ENCODE measurements at regions not wholly inside any gene's neighbourhood (a gene's known extent, or its start where the extent isn't known, plus 50 kb on each side); places are given as distances from the start of the nearest gene placed in this dataset.
"Not testable (repeated sequence)": the region's sequence is repeated elsewhere in the genome, so short reads cannot be mapped to it uniquely, and the experiment has no call there.

DNA sequence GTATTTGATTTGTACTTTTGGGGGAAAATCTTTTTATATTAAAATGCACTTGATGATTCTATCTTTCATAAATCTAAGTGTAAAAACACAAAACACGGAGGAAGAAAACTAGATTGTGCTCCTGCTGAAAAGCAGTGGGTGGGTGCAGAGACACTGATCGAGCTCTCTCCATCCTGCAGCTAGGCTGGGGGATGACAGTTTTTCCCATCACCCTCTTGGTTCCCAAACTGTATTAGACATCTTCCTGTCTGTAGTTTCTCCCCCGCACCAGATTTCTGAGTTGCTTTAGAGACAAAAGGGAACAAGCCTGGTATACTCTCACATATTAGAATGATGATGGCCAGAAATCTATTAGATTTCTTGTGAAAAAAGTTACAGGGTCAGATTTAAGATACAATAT is 99.6 kb downstream of the FAM114A2 start:
- no peak for DNase-seq

DNA sequence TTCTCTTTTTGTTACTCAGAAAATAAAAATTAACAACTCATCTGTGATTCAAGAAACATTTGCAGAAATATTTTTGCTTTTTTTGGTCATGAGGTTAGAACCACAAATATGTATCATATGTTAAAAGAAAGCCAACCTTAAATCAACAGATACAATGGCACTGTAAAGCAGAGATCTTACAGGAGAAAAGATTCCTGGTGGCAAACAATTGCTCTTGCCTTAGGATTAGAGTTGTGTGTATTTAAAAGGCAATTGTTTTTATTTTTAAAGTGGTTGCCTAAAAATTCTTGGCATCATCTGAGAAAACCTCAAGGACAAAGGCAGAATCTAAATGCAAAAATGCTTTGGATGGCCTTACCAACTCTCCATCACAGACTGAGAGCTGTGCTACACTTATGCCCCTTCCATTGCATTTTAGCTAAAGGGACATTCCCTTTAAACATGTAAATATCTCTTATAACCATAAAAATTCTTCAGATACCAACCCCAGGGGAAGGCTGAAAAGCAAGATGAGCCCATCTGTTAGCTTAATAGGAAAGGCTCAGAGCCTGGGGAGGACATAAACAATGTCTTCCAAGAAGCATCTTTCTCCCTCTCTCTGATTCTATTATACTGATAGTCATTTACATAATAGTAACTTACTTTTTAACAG is 100.4 kb downstream of the FAM114A2 start:
- no peak for DNase-seq

DNA sequence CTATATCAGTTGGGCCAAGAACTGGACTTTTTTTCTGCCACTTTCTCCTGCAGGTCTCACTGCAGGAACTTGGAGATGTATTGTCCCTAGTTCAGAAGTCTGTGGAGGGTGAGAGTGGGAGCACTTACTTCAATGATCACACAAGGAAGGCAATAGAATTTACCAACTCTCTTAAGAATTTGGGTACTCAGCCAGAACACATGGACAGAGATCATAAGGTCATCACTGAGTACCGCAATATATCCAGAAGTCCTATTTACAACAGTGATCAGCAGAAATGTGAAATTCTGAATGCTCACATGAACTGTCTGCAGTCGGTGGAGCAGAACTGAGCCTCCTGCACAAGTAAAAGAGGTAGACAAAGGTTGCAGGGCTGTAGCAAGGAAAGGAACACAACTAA is 101.0 kb downstream of the FAM114A2 start:
- DNase-seq = no peak

DNA sequence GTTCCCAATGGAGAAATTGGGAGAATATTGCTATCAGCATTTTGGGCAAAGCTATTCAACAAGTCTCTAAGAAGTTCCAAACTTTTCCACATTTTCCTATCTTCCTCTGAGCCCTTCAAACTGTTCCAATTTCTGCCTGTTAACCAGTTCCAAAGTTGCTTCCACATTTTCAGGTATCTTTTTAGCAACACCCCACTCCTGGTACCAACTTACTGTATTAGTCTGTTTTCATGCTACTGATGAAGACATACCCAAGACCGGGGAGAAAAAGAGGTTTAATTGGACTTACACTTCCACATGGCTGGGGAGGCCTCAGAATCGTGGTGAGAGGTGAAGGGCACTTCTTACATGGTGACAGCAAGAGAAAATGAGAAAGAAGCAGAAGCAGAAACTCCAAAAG is 103.6 kb downstream of the FAM114A2 start:
- not testable (repeated sequence) for DNase-seq

DNA sequence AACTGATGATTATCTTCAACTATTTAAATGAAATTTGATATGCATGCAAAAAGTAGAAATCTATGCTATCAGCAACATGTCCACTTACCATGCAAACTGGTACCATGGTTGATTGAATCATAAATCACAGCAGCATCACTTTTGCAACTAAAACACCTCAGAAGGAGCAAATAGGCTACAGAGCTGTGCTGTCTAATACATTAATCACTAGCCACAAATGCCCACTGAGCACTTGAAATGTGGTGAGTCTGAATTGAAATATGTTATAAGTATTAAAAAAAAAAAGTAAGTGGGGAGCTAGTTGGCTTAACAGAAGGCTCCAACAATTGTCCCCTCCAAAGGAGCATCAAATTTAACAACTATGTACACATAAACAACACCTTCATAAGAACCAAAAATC is 112.5 kb downstream of the FAM114A2 start:
- no peak for DNase-seq

DNA sequence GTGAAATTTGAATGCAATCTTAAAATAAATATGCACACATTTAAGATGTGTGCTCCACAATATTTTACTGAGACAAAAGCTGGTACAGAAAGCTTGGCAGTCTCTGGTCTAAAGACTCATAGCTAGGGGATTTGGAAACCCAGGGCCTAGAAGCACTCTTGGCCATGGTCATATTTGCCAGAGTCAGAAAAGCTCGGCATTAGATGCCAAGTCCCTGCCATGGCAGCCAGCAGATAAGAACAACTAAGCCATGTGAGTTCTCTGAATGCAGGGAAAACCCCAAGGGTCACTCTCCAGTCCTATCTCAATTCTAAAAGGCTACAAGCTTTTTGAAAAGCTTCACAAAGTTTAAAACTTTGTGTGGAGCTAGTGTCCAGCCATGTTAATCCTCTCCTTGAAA is 119.5 kb downstream of the FAM114A2 start:
- no peak for DNase-seq

DNA sequence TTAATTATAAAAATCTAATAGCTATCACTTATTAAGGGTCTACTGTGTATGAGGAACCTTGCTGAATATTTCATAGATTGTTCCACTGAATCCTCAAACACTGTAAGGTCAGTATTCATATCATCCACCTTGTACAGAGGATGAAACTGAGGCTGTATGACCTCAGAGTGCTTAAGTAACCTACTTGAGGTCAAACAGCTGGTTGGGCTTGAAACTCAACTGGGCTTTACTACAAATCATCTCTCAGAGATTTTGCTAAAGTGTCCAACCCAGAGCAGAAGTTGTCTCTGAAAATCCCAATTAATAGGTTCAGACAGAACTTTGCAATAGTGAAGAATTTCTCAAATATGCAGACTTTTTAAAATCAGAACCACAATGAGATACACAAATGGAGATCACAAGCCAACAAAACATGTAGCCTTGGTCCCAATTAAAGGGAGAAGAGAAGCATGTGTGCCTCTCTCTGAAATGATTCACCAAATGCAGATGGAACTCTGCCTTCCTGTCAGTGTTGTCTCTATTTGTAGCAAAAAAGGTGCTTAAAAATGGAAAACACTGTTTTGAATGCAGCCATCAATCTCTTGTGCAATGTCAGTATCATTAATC is 131.4 kb downstream of the FAM114A2 start:
- no peak for DNase-seq

DNA sequence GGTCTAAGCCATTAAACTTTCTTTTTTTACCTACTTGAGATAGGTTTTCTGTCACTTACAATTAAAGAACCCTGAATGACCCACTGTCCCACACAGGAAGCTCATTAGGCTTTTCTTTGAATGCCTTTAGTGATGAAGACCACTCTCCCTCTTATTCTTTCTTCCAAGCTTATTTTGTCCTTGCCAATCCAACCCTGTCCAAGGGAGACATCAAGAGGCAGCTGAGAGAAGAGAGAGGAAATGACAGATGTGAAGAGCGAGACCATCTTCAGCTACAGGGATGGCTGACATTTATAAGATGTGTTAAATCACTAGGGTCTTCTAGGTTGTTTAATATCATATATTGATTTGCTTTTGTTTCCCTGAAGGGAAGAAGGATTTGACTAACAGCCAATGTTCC is 133.5 kb downstream of the FAM114A2 start:
- no peak for DNase-seq

DNA sequence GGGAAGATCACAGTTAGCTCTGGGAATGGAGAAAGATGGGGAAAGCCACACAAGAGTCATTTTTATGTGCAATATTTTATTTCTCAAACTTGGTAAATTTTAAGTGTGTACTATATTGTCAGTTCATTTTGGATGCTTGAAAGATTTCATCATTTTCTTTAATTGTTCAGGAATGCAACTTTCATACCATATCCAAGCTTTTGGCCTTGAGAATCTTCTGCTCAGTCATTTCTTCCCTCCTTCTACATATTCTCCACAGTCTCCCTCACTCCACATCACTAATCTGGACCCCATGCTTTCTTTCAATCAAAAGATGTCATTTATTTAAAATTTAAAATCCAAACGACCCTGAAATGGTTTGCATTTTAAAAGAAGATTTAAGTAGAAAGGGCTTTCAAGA is 135.4 kb downstream of the FAM114A2 start:
- DNase-seq = no peak

DNA sequence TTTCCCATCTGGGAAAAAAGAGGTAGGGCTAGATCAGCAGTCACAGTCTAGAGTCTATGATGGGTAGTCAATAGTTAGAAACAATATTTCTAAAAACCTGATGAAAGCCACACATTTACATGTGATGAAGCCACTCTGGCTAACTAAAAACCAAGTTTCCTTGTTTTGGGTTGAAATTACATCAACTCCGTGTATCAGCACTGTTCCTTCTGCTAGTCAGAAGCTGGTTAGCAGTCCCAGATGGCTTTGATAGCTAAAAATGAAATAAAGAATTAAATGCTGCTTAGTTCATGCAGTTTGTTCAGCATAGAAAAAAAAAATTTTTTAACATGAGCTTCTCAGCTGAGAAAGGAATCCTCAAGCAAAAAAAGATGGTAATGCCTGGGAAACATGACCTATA is 136.7 kb downstream of the FAM114A2 start:
- no peak for DNase-seq

DNA sequence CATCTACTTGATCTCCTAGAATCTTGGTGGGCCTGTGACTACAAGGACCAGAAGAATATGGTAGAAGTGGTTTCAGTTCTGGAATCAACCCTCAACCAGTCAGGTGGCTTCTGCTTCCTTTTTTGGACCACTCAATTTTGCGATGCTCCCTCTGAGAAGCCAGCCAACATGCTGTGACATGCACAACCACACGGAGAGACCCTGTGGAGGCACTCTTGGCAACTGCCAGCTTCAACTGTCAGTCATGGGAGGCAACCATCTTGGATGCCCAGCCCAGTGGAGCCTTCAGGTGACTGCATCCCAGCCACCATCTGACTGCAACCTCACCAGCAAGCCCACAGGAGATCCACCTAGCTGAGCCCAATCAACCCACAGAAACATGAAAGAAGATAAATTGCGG is 137.3 kb downstream of the FAM114A2 start:
- no peak for DNase-seq

DNA sequence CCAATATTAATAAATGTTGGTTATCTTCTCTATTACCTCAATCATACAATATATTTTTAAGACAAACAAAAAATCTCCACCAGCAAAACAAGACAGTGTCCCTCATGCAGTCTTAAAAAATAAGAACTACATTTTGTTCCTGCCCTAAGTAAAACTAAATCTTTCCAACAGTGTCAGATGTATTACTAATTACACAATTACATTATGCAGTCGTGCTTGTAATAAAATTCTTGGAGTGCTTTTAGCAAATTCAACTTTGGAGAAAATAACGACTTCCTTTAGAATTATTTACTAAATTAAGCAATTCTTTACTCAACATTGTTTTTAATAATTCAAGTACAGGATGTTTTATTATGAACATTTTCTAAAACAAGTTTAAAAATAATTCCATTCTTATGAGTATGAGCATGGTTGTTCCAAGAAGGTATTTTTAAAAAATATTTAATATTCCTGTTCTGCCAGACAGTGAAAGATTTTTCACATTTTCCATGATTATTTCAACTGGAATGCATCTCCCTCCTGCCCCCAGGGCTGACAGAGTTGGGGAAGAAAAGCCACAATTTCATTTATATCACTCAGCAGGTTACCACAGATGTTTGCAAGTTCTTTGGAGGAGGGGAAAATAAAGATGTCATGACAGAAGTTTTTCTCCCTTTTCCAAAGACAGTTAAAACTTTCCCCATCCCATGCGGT is 137.9 kb downstream of the FAM114A2 start:
- DNase-seq = no peak

DNA sequence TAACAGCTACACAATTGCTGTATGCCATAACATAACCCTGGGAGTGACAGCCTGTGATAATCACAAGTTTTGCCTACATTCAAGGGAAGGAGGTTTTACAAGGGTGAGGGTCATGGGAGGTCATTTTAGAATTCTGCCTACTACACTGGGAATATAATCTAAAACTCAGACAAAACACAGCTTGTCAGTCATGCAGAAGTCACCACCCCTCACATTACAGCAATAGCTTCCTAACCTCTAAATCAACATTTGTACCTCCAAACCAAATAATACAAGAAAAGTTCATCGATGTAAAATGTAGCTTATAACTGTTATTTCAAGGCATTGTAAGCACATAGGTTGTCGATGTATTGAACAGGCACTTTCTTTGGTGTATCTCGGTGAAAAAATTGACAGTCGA is 139.0 kb downstream of the FAM114A2 start:
- DNase-seq = no peak

DNA sequence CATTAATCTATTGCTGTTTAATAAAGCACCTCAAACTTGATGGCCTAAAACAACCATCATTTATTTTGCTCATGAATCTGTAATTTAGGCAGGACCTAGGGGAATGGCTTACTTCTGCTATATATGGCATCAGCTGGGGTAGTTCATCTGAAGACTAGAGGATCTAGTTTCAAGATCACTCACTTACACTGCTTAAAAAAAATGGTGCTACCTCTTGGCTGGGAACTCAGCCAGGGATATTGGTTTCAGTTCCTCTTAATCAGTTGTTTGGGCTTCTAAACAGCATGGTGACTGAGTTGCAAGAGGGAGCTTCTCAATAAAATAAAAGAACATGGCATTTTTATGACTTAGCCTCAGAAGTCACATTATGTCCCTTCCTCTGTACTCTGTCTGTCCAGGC is 142.0 kb downstream of the FAM114A2 start:
- peak; percentile 34 for DNase-seq

DNA sequence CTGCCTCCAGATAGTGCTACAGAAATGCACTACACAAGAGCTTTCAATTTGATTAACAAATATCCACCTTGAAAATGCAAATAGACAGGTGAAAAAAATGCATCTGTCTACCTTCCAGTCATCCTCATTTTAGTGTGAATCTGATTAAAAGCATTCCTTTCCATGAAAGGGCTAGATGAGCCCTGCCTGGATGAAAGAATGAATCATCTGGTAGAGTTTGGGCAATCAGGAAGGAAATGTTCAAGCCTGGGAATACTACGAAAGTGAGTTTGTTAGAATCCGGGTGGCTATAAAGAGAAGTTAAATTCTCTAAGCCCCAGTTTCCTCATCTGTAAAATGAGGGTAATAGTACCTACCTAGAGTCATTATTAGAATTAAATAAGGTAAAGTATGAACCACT is 142.6 kb downstream of the FAM114A2 start:
- no peak for DNase-seq

DNA sequence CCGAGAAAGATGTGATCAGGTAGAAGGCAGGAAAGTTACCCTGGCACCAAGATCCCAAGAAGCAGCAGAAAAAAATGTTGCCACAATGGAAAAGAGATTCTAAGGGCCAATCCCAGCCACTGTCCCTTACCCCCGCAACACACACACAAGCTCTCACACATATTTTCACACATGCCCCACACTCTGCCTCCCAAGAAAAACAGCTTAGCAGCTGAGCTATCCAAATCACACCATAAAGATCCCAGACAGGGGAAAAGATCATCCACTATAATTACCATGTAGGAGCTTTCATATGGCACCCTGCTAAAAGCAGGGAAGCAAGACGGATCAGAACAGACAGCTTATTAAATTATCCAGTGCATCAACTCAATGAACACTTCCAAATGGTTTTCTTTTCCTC is 143.4 kb downstream of the FAM114A2 start:
- no peak for DNase-seq

DNA sequence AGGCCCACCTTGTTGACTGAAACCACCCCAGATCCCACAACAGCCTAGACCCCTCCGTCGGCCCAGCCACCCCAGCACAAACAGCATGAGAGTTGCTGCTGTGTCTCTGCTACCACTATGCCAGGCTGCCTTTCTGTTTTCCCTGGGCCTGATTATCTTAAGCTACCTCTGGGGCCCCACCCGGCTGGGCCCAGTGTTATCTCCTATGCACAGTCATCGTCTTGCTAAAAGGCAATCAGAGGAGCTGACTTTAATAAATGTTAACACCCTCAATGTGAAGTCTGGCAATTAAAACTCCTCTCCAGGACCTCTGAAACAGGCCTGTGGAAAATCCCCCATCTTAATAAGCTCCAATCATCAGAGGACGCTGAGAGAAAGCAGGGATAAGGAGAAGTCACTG is 144.9 kb downstream of the FAM114A2 start:
- DNase-seq = no peak

DNA sequence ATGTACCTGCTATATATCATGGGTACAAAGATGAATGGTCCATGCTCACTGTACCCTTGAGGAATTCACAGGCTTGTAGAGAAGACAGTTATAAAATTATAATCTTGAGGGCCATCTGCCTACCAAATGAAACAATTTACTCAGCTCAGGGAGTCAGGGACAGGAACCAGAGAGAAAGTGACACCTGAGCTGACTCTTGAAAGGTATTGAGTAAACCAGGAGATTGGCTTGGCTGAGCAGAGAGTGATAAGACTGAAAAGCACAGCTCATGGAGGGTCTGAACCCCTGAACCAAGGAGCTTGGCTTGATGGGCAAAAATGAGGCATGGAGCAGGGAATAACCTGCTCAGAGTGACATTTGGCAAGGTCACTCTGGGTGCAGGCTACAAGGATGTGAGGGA is 147.3 kb downstream of the FAM114A2 start:
- no peak for DNase-seq

DNA sequence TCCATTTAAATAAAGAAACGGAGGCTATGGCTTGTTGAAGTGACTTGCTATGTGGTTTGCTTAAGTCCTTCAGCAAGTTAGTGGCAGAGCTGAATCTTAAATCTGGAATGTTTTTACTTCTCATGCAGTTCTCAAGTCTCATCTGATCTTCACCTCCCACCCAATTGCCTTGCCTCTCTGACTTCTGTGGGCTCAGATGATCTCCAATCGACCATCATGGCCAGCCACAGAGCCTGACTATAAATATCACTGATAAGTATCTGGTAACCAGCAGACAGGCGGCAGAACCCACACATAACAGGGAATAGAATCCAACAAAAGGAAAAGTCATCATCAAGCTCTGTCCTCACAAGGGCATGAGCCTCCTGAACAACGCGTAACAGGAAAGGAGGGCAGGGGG is 149.9 kb downstream of the FAM114A2 start:
- no peak for DNase-seq

DNA sequence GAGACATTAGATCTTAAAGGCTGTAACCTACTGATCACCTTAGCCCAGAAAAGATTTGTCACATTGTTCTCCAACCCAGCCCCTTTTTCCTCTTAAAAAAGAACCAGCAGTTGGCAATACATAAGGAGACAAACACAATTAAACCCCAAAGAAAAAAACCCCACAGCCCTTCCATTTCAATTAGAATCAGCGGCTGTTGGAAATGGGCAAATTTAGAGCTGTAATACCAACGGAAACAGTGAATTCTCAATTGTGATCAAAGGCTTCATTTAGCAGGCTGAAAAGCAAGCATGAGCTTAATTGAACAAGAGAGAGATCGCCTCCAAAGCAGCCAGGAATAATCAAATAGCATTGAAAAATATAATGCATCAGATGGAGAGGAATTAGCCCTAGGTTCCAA is 153.6 kb downstream of the FAM114A2 start:
- DNase-seq = no peak

DNA sequence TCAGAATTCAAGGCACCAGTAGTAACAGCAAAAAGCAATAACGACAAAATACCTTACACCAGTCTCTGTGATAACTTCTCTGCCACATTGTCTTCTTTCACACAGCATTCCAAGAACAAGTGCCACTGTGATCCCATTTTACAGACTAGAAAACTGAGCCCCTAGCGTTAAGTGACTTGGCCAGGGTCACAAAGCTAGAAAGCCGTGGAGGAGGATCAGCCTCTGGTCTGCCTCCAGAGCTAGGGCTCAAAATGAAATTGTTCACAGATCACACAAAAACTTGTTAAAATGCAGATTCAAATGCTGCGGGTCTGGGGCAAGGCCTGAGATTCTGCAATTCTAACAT is 154.1 kb downstream of the FAM114A2 start:
- no peak for DNase-seq

DNA sequence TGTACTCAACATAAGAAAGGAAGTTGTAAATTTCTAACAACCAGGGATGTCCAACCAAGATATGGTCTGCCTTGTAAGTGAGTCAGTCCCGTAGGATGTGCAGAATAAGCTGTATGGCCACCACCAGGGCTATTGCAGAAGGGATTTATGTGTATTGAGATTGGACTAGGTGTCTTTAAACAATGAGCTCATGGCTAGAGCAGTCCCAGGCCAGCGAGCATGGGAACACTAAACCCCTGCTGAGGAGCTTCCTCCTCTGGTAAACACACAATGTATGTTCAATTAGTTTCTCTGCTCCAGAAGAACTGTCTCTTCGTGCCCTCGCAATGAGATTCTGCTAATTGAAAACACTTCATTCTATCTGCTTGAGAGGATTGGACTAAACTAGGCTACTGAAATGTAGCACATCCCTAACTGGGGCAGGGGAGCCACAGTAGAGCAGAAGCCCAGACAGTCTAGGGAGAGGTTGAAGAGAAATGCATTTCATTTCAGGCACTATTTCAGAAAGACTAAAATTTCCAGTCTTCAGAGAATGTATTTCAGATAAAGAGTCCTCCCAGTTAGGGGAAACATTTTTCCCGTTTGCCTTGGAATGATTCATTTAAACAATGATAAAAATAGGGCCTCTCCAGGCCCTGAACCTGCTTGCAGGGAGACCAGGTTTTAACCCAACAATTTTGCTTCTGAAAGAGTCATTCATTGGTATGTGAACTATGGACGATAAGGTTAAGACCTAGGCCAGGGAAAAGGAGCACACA is 154.7 kb downstream of the FAM114A2 start:
- no peak for DNase-seq

DNA sequence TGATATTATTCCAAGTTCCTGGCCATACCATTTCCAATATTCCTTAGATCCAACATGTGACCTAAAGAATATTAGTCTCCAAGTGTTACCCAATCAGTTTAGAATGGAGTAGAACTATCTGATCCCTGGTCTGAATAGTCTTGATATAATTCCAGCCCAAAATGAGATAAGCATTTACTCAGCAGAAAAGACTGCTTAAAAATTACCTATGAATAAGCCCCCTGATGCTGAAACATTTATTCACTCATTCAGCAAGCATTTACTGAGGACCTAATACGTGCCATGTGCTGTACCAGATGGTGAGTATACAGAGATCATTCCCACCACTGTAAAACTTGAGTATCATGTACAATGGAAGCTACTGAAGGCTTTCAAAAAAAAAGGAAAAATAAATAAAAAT is 157.0 kb downstream of the FAM114A2 start:
- DNase-seq = no peak

Data from tongue (tissue), 1 donor.